NCI-H226 (cell line): ENCODE measurements at regions not wholly inside any gene's neighbourhood (a gene's known extent, or its start where the extent isn't known, plus 50 kb on each side); places are given as distances from the start of the nearest gene placed in this dataset.

ENCODE experiments used
- DNase-seq: peaks from one replicate; pipeline ENCODE4 v3.0.0-alpha.2; 2015

- no peak for DNase-seq
Observed at GRCh38 chr4:13036841-13037240, 447.3 kb downstream of the RAB28 start.

DNA sequence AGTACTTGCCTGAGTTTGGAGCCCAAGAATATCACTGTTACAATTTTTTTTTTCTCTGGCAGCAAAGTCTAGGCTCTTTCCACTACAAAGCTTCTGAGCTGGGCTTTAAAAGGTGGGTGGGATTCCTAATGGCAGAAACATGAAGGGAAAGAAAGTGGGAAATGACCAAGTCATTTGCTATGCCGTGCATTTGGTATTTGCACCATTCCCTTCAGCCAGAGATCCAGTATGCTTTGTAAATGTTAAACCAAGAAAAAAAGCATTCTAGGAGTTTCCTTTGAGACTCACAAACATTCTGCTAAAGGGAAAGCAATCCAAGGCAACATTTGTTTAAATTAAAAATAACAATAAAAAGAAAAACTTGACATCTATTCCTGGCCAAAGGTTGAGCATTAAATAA lies 451.2 kb downstream of the RAB28 start:
- no peak for DNase-seq

GRCh38 chr4:13024147-13025105 lies 459.7 kb downstream of the RAB28 start:
- DNase-seq = no peak

- no peak for DNase-seq
Observed at GRCh38 chr4:13007802-13008470, 476.2 kb downstream of the RAB28 start.

- DNase-seq = no peak
Observed at GRCh38 chr4:12993923-12994322, 490.2 kb downstream of the RAB28 start.

DNA sequence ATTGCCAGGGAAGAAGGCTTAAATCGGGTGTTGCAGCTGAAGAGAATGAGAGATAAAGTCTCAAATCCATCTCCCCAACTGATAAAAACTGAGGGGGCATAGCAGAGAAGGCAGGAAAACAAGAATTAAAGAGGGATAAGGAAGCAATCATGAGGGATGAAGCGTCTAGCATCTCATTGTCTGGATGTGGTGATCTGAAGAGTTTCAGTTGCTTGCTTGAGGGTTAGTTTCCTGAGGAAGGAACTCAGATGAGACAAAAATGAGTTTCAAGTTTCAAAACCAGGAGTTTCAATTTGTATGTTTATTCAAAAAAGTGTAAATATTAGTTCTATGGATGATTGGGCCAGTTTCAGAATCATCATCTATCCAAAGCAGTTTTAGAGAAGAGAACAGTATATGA lies 496.9 kb downstream of the RAB28 start:
- DNase-seq = no peak

- no peak for DNase-seq
Observed at GRCh38 chr4:12979797-12980196, 504.3 kb downstream of the RAB28 start.

DNA sequence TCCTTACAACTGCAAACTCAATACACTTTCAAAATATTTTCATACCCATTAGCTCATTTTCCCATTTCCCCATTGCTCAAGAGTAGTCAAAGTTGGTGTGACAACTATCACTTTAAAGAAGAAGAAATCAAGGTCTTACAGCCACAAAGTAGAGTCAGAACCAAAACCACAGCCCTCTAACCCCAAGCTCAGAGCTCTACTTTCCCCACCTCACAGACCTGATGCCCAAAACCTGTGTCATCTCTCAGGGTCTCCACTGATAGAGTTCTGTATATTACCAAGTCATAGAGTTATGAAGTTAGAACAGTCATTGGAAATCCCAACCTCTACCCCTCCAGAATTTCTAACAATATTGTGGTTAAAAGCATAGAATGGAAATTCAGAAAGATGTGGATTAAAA lies 505.8 kb downstream of the RAB28 start:
- no peak for DNase-seq

DNA sequence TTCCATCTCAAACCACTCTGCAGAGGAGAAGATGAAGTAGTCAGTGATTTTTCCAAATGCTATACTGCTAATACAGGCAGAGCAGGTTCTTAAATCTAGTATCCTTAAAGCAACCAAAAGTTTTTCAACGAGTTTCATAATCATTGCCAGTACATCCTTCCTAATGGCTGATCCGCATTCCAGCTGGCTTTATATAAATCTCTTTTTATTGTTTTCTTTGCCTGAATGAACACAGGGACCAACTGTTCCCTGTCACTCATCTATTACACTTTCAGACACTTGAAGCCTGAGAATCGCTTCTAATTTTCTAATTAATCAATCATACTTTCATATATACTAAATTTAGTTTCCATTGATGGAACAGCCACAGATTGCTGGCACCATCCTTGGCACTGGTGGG lies 508.6 kb downstream of the RAB28 start:
- no peak for DNase-seq

- DNase-seq = no peak
Observed at GRCh38 chr4:12973522-12973921, 510.6 kb downstream of the RAB28 start.

DNA sequence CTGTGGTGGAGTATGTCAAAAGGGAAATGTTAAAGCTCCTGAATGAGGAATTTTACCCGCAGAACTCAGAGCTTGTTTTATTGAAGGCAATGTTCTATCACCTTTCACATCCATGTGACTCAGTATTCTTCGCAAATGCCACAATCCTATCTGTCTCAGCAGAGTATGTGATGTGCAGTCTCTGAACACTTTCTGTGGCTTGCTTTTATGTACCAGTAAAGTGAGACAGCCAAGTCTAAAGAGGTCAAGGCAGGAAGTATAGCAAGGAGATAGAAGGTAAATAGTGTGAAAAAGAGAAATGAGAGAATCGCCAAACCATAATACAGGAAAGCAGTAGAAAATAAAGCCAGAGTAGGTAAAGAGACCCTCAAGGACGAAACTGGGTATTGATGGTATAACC lies 515.8 kb downstream of the RAB28 start:
- DNase-seq = no peak

GRCh38 chr4:12966726-12967125 lies 517.4 kb downstream of the RAB28 start:
- no peak for DNase-seq

DNA sequence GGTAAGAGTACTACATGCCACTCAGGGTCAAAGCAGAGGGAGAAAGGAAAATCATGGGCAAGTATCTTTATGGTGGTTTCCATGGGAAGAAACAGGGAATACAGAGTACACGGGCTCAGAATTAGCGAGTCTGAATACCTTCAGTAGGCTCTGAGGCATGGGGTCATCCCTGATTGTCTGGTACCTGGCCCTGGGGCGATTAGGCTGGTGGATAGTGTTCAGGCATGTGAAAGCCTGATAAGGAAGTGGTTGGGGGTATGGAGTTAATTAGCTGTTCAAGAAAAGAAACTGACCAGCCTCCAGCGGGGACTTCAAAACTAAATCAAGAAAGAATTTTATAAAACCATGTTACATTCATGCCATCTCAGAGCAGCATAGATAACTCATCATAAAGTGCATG lies 518.8 kb downstream of the RAB28 start:
- DNase-seq = no peak

GRCh38 chr4:12963912-12964311 lies 520.2 kb downstream of the RAB28 start:
- DNase-seq = no peak

DNA sequence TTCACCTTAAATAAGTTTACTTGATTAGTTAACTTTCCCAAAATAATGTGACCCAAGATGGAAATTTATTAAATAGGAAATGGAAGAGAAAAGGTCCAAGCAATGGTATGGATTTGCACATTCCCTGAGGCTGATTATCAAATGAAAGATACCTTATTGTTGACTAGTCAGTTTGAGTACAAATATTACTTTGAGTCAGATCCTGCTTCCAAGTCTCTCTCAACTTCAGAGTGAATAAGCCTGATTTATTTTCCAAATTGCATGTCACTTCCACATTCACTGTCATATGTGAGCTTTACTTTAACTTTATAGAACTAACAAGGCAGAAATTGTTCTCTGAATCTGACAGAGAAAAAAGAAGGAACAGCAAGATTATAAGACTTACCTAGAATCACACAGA lies 520.8 kb downstream of the RAB28 start:
- no peak for DNase-seq

GRCh38 chr4:12961713-12962112 lies 522.4 kb downstream of the RAB28 start:
- DNase-seq = no peak

DNA sequence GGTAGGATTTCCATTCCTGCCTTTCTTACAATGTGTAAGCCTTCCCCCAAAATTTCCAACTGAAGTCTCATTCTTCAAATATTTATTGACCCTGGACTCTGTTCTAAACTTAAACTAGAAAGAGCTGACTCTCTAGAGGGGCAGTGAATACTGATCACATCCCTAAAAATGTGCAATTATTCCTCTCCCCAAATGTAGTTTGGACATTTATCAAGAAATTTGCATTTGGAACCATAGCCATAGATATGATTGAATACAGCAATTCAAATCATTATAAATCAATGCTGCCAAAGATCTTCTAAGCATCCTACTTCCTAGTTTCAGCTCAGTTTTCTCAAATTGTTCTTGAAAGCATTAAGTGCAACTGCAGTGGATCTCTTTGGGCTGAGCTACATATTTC lies 525.7 kb downstream of the RAB28 start:
- no peak for DNase-seq

GRCh38 chr4:12957108-12957507 lies 527.0 kb downstream of the RAB28 start:
- no peak for DNase-seq

DNA sequence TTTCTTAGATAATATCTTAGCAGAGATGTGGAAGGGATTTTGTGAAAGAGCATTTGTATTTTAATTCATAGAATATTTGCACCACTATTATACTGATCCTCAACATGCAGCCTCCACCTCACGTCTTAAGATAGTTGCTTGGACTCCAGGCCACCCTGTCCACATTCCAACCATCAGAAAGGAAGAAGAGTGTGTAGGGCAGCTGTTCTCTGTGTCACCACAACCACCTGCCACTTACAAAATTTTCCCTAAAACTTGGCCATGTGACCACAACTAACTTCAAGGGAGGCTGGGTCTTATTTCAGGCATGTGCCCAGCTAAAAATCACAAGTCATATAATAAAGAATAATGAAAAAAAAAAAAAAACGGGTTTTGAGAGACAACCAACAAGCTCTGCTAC lies 528.1 kb downstream of the RAB28 start:
- no peak for DNase-seq

- DNase-seq = no peak
Observed at GRCh38 chr4:12949719-12950490, 534.2 kb downstream of the RAB28 start.

DNA sequence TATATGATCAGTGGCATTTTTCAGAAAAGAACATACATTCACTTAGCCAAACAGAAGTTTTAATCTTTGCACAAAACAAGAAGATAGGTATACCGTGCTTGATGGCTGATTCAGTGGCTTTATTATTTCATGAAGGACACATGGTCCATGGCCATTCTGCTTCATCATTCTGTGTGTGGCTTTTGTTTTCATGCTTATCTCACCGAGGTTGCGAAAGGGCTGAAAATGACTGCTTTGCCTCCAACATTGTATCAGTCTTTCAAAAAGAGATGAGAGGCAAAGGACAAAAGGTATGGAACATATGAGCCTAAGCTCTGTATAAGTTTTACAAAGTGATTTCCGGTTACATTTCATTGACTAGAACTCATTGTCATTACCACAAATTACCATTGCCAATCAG lies 541.1 kb downstream of the RAB28 start:
- DNase-seq = no peak

DNA sequence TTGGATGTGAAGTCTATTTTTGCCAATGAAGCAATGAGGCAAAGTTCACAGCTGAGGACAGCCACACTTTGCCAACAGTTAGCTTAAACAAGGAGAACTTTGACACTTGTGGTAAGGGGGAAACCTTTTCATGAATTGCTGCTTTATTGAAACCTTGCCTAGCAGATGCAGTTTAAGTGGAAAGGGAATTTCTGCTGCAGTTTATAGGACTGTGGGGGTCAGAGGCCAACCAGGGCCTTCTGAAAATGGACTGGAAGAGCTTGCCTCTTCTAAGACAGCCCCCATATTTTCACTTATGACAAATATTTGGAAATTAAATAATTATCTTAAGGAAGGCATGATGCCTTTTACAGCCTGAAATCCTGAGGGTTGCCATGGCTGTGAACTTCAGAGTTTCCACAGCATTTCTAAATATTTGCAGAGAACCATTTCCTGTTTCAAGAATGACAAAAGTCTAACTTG lies 550.3 kb downstream of the RAB28 start:
- no peak for DNase-seq

- no peak for DNase-seq
Observed at GRCh38 chr4:12932203-12932788, 551.8 kb downstream of the RAB28 start.
